ENCODE measurements at regions not wholly inside any gene's neighbourhood (a gene's known extent, or its start where the extent isn't known, plus 50 kb on each side); places are given as distances from the start of the nearest gene placed in this dataset.
"Not testable (repeated sequence)": the region's sequence is repeated elsewhere in the genome, so short reads cannot be mapped to it uniquely, and the experiment has no call there.

GRCh38 chr15:67930720-67931119 lies 90.9 kb upstream of the RNU6-1 start:
- H3K9ac ChIP-seq (ENCODE audit: low read length), result no peak overlapping the region
- no peak for DNase-seq
- no peaks in the 10 kb centered on the region for H3K9me3 Mint-ChIP-seq (ENCODE audit: insufficient read depth)
- no peak overlapping the region for H2AFZ ChIP-seq (ENCODE audit: insufficient read depth, low read depth, low read length, poor library complexity, severe bottlenecking)
- CTCF ChIA-PET, result no interaction called here
- no peaks in the 10 kb centered on the region for H3K4me1 ChIP-seq (ENCODE audit: control insufficient read depth in 2 of 2, insufficient read depth in 2 of 2, low read length in 2 of 2)
- no peaks in the 10 kb centered on the region for H3K9me3 ChIP-seq (ENCODE audit: control extremely low read depth in 1 of 3, control insufficient read depth in 2 of 3, insufficient read depth in 1 of 3, low read length in 2 of 3)
- H3K79me2 ChIP-seq (ENCODE audit: control insufficient read depth, insufficient read depth, low read length), result no peaks in the 10 kb centered on the region
- no peaks in the 10 kb centered on the region for H3K36me3 ChIP-seq (replicated peaks in 1 of 2; ENCODE audit: control extremely low read depth in 1 of 2, control insufficient read depth in 1 of 2, extremely low read depth in 1 of 2, insufficient read depth in 2 of 2, low read length in 1 of 2)
- no peak overlapping the region for H3K4me2 ChIP-seq (replicated peaks; ENCODE audit: low read depth, low read length, poor library complexity, severe bottlenecking)
- no peak overlapping the region for H3K4me3 Mint-ChIP-seq
- H3K4me1 Mint-ChIP-seq, result no peaks in the 10 kb centered on the region
- POLR2A ChIA-PET, result no interaction called here
- no peak overlapping the region for H3K27ac Mint-ChIP-seq
- intact Hi-C loops (cut with micrococcal nuclease), result no loop called here
- H3K27me3 ChIP-seq (replicated peaks in 1 of 4; ENCODE audit: control extremely low read depth in 1 of 4, control insufficient read depth in 3 of 4, insufficient read depth in 4 of 4, low read length in 3 of 4), result no peaks in the 10 kb centered on the region
- peaks cover 3% of the 10 kb centered on the region for H3K27me3 Mint-ChIP-seq
- TF ChIP-seq CTCF (IDR thresholded peaks at IDR 0.05), result no peak
- no peak for TF ChIP-seq EZH2 (IDR thresholded peaks at IDR 0.05; ENCODE audit: borderline replicate concordance, insufficient read depth, low read depth, low read length, poor library complexity, severe bottlenecking)
- no peak overlapping the region for H3K27ac ChIP-seq (ENCODE audit: low read length in 2 of 2)
- no peak overlapping the region for H3K4me3 ChIP-seq (ENCODE audit: control extremely low read depth in 1 of 5, extremely low read depth in 1 of 5, insufficient read depth in 1 of 5, low read depth in 2 of 5, low read length in 4 of 5)
- ATAC-seq (ENCODE audit: low read depth), result no peak
- no peaks in the 10 kb centered on the region for H4K20me1 ChIP-seq (ENCODE audit: control insufficient read depth, insufficient read depth, low read length, poor library complexity, severe bottlenecking)
- WGBS (ENCODE audit: insufficient coverage), result 93% methylated on average over 2 of the region's 2 CpGs

- H3K4me1 Mint-ChIP-seq, result no peaks in the 10 kb centered on the region
- H3K27me3 Mint-ChIP-seq, result peaks cover 3% of the 10 kb centered on the region
- no peaks in the 10 kb centered on the region for H3K79me2 ChIP-seq (ENCODE audit: control insufficient read depth, insufficient read depth, low read length)
- no peaks in the 10 kb centered on the region for H3K4me1 ChIP-seq (ENCODE audit: control insufficient read depth in 2 of 2, insufficient read depth in 2 of 2, low read length in 2 of 2)
- H3K9ac ChIP-seq (ENCODE audit: low read length), result no peak overlapping the region
- ATAC-seq (ENCODE audit: low read depth) (no peak), DNase-seq (no peak)
- H3K9me3 ChIP-seq (ENCODE audit: control extremely low read depth in 1 of 3, control insufficient read depth in 2 of 3, insufficient read depth in 1 of 3, low read length in 2 of 3), result no peaks in the 10 kb centered on the region
- no peak overlapping the region for H2AFZ ChIP-seq (ENCODE audit: insufficient read depth, low read depth, low read length, poor library complexity, severe bottlenecking)
- no peaks in the 10 kb centered on the region for H4K20me1 ChIP-seq (ENCODE audit: control insufficient read depth, insufficient read depth, low read length, poor library complexity, severe bottlenecking)
- TF ChIP-seq CTCF (IDR thresholded peaks at IDR 0.05) (no peak), EZH2 (IDR thresholded peaks at IDR 0.05; ENCODE audit: borderline replicate concordance, insufficient read depth, low read depth, low read length, poor library complexity, severe bottlenecking) (no peak)
- 100% methylated on average over 3 of the region's 3 CpGs for WGBS (ENCODE audit: insufficient coverage)
- POLR2A ChIA-PET, result no interaction called here
- H3K9me3 Mint-ChIP-seq (ENCODE audit: insufficient read depth), result no peaks in the 10 kb centered on the region
- H3K4me2 ChIP-seq (replicated peaks; ENCODE audit: low read depth, low read length, poor library complexity, severe bottlenecking), result no peak overlapping the region
- no peaks in the 10 kb centered on the region for H3K27me3 ChIP-seq (replicated peaks in 1 of 4; ENCODE audit: control extremely low read depth in 1 of 4, control insufficient read depth in 3 of 4, insufficient read depth in 4 of 4, low read length in 3 of 4)
- no peak overlapping the region for H3K27ac ChIP-seq (ENCODE audit: low read length in 2 of 2)
- no peak overlapping the region for H3K4me3 ChIP-seq (ENCODE audit: control extremely low read depth in 1 of 5, extremely low read depth in 1 of 5, insufficient read depth in 1 of 5, low read depth in 2 of 5, low read length in 4 of 5)
- CTCF ChIA-PET, result no interaction called here
- H3K4me3 Mint-ChIP-seq, result no peak overlapping the region
- no peaks in the 10 kb centered on the region for H3K36me3 ChIP-seq (replicated peaks in 1 of 2; ENCODE audit: control extremely low read depth in 1 of 2, control insufficient read depth in 1 of 2, extremely low read depth in 1 of 2, insufficient read depth in 2 of 2, low read length in 1 of 2)
- intact Hi-C loops (cut with micrococcal nuclease), result no loop called here
- H3K27ac Mint-ChIP-seq, result no peak overlapping the region
Measured at GRCh38 chr15:67931861-67932260, 92.0 kb upstream of the RNU6-1 start.

- H3K4me2 ChIP-seq (replicated peaks; ENCODE audit: low read depth, low read length, poor library complexity, severe bottlenecking); H2AFZ ChIP-seq (ENCODE audit: insufficient read depth, low read depth, low read length, poor library complexity, severe bottlenecking); H3K9ac ChIP-seq (ENCODE audit: low read length); H3K9me3 Mint-ChIP-seq (ENCODE audit: insufficient read depth); H3K4me1 ChIP-seq (ENCODE audit: control insufficient read depth in 2 of 2, insufficient read depth in 2 of 2, low read length in 2 of 2); H3K79me2 ChIP-seq (ENCODE audit: control insufficient read depth, insufficient read depth, low read length); H3K4me3 Mint-ChIP-seq; H3K27ac Mint-ChIP-seq; POLR2A ChIA-PET; H3K4me1 Mint-ChIP-seq; H3K27ac ChIP-seq (ENCODE audit: low read length in 2 of 2); H3K27me3 ChIP-seq (replicated peaks in 1 of 4; ENCODE audit: control extremely low read depth in 1 of 4, control insufficient read depth in 3 of 4, insufficient read depth in 4 of 4, low read length in 3 of 4); CTCF ChIA-PET; H3K36me3 ChIP-seq (replicated peaks in 1 of 2; ENCODE audit: control extremely low read depth in 1 of 2, control insufficient read depth in 1 of 2, extremely low read depth in 1 of 2, insufficient read depth in 2 of 2, low read length in 1 of 2); intact Hi-C loops (cut with micrococcal nuclease); ATAC-seq (ENCODE audit: low read depth); H3K9me3 ChIP-seq (ENCODE audit: control extremely low read depth in 1 of 3, control insufficient read depth in 2 of 3, insufficient read depth in 1 of 3, low read length in 2 of 3); H3K4me3 ChIP-seq (ENCODE audit: control extremely low read depth in 1 of 5, extremely low read depth in 1 of 5, insufficient read depth in 1 of 5, low read depth in 2 of 5, low read length in 4 of 5); H4K20me1 ChIP-seq (ENCODE audit: control insufficient read depth, insufficient read depth, low read length, poor library complexity, severe bottlenecking); DNase-seq; H3K27me3 Mint-ChIP-seq: not testable (repeated sequence)
- WGBS (ENCODE audit: insufficient coverage), result no CpG with 5 or more reads among the region's 3 CpGs
Measured at GRCh38 chr15:67934126-67934525, 94.3 kb upstream of the RNU6-1 start.
